ENCODE measurements at regions not wholly inside any gene's neighbourhood (a gene's known extent, or its start where the extent isn't known, plus 50 kb on each side); places are given as distances from the start of the nearest gene placed in this dataset.

DNA sequence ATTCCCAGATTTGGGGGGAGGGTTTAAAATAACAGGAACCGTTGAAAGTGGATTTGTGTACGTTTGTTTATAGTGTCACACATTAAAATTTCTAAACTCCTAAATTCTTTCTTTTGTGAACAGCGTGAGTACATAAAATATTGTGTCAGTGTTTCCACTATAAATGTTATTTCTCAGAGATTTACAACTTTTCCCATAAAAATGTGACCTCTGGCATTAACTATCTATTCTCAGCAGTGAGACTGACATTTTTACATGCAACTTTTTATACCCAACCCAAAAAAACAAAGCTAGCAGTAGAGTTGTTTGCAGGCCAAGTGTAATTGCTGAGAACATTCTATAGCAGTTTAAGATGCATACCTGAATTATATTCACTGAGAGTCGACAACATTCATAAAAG is 757.0 kb upstream of the ADAMTS16 start:
- TF ChIP-seq, protein P1, sequence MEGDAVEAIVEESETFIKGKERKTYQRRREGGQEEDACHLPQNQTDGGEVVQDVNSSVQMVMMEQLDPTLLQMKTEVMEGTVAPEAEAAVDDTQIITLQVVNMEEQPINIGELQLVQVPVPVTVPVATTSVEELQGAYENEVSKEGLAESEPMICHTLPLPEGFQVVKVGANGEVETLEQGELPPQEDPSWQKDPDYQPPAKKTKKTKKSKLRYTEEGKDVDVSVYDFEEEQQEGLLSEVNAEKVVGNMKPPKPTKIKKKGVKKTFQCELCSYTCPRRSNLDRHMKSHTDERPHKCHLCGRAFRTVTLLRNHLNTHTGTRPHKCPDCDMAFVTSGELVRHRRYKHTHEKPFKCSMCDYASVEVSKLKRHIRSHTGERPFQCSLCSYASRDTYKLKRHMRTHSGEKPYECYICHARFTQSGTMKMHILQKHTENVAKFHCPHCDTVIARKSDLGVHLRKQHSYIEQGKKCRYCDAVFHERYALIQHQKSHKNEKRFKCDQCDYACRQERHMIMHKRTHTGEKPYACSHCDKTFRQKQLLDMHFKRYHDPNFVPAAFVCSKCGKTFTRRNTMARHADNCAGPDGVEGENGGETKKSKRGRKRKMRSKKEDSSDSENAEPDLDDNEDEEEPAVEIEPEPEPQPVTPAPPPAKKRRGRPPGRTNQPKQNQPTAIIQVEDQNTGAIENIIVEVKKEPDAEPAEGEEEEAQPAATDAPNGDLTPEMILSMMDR (IDR thresholded peaks at IDR 0.05), result no peak
- TF ChIP-seq POLR2A (IDR thresholded peaks at IDR 0.05), result no peak
- no peak for TF ChIP-seq EP300 (IDR thresholded peaks at IDR 0.05)
- no peak for TF ChIP-seq POLR2AphosphoS5 (IDR thresholded peaks at IDR 0.05)
